ENCODE measurements at regions not wholly inside any gene's neighbourhood (a gene's known extent, or its start where the extent isn't known, plus 50 kb on each side); places are given as distances from the start of the nearest gene placed in this dataset.
"Not testable (repeated sequence)": the region's sequence is repeated elsewhere in the genome, so short reads cannot be mapped to it uniquely, and the experiment has no call there.

DNA sequence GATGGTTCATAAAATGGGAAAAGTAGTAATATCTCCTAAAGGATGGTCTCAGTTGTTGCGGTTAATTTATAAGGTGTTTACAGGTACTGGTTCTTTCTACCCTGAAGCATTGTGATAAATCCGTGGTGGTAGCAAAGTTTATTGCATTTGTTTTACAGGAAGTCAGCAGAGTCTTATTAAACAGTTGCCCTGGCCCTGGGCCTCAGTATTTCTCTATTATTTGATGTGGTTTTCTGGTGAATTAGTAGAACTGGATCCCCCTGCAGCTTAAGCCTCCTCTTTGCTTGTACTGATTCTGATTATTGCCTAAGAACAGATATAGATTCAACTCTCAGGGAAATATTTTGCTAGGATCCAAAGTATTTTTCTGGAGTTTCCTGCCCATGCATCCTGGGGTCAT lies 76.4 kb upstream of the CD55 start:
- Mint-ChIP-seq H3K9me3 (no peaks in the 10 kb centered on the region), H3K4me3 (no peak overlapping the region), H3K27ac (peak overlapping the region in 1 of 3 donors; percentile 15), H3K27me3 (peaks cover 7% of the 10 kb centered on the region), H3K4me1 (peaks cover 0 to 7% (median 2%) of the 10 kb centered on the region in 4 donors), H3K36me3 (no peaks in the 10 kb centered on the region)
- DNase-seq (peak in 1 of 3 donors; percentile 28), ATAC-seq (ENCODE audit: low read depth in 2 of 2) (no peak)
- Histone ChIP-seq H3K27ac (ENCODE audit: insufficient read depth, low read length, poor library complexity, severe bottlenecking) (no peak overlapping the region), H3K9me3 (ENCODE audit: control insufficient read depth in 2 of 2, low read length in 2 of 2) (no peaks in the 10 kb centered on the region), H3K27me3 (ENCODE audit: control insufficient read depth, insufficient read depth, low read length) (no peaks in the 10 kb centered on the region), H3K4me3 (ENCODE audit: low read depth, low read length) (no peak overlapping the region), H3K4me1 (ENCODE audit: control insufficient read depth, insufficient read depth, low read length, poor library complexity, severe bottlenecking) (no peaks in the 10 kb centered on the region), H3K36me3 (ENCODE audit: control insufficient read depth, insufficient read depth, low read length) (no peaks in the 10 kb centered on the region)

DNA sequence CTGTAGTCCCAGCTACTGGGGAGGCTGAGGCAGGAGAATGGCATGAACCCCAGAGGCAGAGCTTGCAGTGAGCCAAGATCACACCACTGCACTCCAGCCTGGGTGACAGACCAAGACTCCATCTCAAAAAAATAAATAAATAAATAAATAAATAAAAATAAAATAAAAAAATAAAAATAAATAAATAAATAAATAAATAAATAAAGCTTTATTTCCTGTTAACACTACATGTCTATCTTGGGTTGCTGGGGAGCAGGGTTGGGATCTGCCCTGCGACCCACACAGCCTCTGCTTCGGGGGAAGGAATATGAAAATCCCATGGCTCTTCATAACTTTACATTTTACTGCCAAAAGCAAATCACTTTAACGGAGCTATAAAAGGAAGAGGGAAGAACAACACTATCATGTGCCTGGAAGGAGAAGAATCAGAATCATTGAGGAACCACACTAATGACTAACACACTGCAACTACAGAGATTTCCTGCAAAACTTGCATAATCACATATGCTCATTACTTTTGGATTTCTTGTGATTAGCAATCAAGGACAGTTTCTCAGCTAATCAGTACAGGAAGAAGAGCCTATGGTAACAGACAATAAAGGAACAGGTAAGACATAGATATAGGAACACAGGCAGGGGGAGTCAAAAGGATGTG lies 72.8 kb upstream of the CD55 start:
- DNase-seq, result no peak
- Mint-ChIP-seq H3K27me3 (peaks cover 3% of the 10 kb centered on the region), H3K9me3 (peaks cover 0 to 3% (median 0%) of the 10 kb centered on the region in 7 donors), H3K27ac (no peak overlapping the region), H3K36me3 (no peaks in the 10 kb centered on the region), H3K4me1 (peaks cover 0 to 7% (median 2%) of the 10 kb centered on the region in 4 donors), H3K4me3 (no peak overlapping the region)
- no peak for ATAC-seq (ENCODE audit: low read depth in 2 of 2)
- H3K36me3 ChIP-seq (ENCODE audit: control insufficient read depth, insufficient read depth, low read length), result no peaks in the 10 kb centered on the region
- no peaks in the 10 kb centered on the region for H3K27me3 ChIP-seq (ENCODE audit: control insufficient read depth, insufficient read depth, low read length)
- H3K4me1 ChIP-seq (ENCODE audit: control insufficient read depth, insufficient read depth, low read length, poor library complexity, severe bottlenecking), result no peaks in the 10 kb centered on the region
- H3K4me3 ChIP-seq (ENCODE audit: low read depth, low read length), result no peak overlapping the region
- H3K9me3 ChIP-seq (ENCODE audit: control insufficient read depth in 2 of 2, low read length in 2 of 2), result no peaks in the 10 kb centered on the region
- H3K27ac ChIP-seq (ENCODE audit: insufficient read depth, low read length, poor library complexity, severe bottlenecking), result no peak overlapping the region

DNA sequence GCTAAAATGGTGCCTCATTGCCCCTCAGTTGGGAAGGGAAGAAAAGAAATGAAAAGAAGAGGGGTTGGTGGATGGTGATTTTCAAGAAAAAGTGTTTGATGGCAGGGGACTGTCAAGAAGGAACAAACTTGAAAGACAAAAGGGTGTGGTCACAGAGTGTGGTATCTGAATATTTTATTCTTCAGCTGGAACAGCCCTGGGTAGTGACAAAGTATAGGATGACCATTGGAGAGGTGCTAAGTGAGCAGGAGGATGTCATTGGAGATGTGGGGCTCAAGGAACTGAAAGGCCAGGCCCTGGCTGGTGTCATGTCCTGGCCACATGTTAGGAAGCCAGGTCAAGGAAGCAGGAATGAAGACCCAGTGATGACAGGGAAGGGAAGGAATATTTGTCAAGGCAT lies 71.0 kb upstream of the CD55 start:
- H3K4me3 Mint-ChIP-seq, result no peak overlapping the region
- peaks cover 0 to 7% (median 2%) of the 10 kb centered on the region in 7 donors for H3K9me3 Mint-ChIP-seq
- no peaks in the 10 kb centered on the region for H3K36me3 ChIP-seq (ENCODE audit: control insufficient read depth, insufficient read depth, low read length)
- ATAC-seq (ENCODE audit: low read depth in 2 of 2) (no peak), DNase-seq (no peak)
- no peak overlapping the region for H3K4me3 ChIP-seq (ENCODE audit: low read depth, low read length)
- H3K27me3 Mint-ChIP-seq, result no peaks in the 10 kb centered on the region
- H3K27ac ChIP-seq (ENCODE audit: insufficient read depth, low read length, poor library complexity, severe bottlenecking), result no peak overlapping the region
- no peaks in the 10 kb centered on the region for H3K36me3 Mint-ChIP-seq
- H3K27me3 ChIP-seq (ENCODE audit: control insufficient read depth, insufficient read depth, low read length), result peaks cover 3% of the 10 kb centered on the region
- H3K9me3 ChIP-seq (ENCODE audit: control insufficient read depth in 2 of 2, low read length in 2 of 2), result no peaks in the 10 kb centered on the region
- no peaks in the 10 kb centered on the region for H3K4me1 ChIP-seq (ENCODE audit: control insufficient read depth, insufficient read depth, low read length, poor library complexity, severe bottlenecking)
- no peak overlapping the region for H3K27ac Mint-ChIP-seq
- H3K4me1 Mint-ChIP-seq, result peaks cover 0 to 2% (median under 1%) of the 10 kb centered on the region in 4 donors

DNA sequence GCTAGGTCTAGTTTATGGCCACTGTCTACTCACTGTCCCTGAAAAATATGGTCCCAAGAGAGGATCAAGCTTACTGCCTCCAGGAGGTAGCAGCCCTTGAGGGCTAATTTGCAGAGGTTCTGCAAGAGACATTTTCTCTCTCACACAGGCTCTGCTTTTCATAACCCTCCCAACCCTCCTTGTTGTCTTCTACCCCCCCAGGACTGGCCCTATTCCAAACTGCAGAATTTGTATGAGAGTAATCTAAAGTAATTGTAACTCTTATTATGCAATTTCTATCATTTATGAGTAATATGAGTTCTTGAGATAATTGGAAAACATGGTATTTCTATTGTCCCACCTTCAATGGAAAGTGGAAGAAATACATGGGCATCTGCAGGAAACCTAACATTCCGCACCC lies 70.4 kb upstream of the CD55 start:
- H3K4me1 ChIP-seq (ENCODE audit: control insufficient read depth, insufficient read depth, low read length, poor library complexity, severe bottlenecking), result no peaks in the 10 kb centered on the region
- no peak overlapping the region for H3K4me3 ChIP-seq (ENCODE audit: low read depth, low read length)
- peaks cover 3% of the 10 kb centered on the region for H3K27me3 ChIP-seq (ENCODE audit: control insufficient read depth, insufficient read depth, low read length)
- Mint-ChIP-seq H3K27me3 (no peaks in the 10 kb centered on the region), H3K36me3 (no peaks in the 10 kb centered on the region), H3K9me3 (peaks cover 0 to 9% (median 3%) of the 10 kb centered on the region in 7 donors), H3K27ac (no peak overlapping the region), H3K4me3 (no peak overlapping the region), H3K4me1 (no peaks in the 10 kb centered on the region)
- H3K36me3 ChIP-seq (ENCODE audit: control insufficient read depth, insufficient read depth, low read length), result no peaks in the 10 kb centered on the region
- DNase-seq (no peak), ATAC-seq (ENCODE audit: low read depth in 2 of 2) (no peak)
- H3K27ac ChIP-seq (ENCODE audit: insufficient read depth, low read length, poor library complexity, severe bottlenecking), result no peak overlapping the region
- H3K9me3 ChIP-seq (ENCODE audit: control insufficient read depth in 2 of 2, low read length in 2 of 2), result no peaks in the 10 kb centered on the region

DNA sequence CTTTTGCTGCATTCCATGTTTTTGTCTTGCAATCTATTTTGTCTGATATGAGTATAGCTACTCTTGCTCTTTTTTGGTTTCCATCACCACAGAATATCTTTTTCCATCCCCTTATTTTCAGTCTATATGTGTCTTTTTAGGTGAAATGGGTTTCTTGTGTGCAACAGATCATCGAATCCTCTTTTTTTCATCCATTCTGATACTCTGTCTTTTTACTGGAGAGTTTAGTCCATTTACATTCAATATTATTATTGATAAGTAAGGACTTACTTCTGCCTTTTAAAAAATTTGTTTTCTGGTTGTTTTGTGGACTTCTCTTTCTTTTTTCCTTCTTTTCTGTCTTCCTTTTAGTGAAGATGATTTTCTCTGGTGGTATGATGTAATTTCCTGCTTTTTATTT lies 64.6 kb upstream of the CD55 start:
- Histone ChIP-seq H3K36me3 (ENCODE audit: control insufficient read depth, insufficient read depth, low read length) (no peaks in the 10 kb centered on the region), H3K4me1 (ENCODE audit: control insufficient read depth, insufficient read depth, low read length, poor library complexity, severe bottlenecking) (no peaks in the 10 kb centered on the region), H3K27ac (ENCODE audit: insufficient read depth, low read length, poor library complexity, severe bottlenecking) (no peak overlapping the region), H3K9me3 (ENCODE audit: control insufficient read depth in 2 of 2, low read length in 2 of 2) (no peaks in the 10 kb centered on the region), H3K27me3 (ENCODE audit: control insufficient read depth, insufficient read depth, low read length) (peaks cover 3% of the 10 kb centered on the region), H3K4me3 (ENCODE audit: low read depth, low read length) (no peak overlapping the region)
- H3K27me3 Mint-ChIP-seq, result peaks cover 5% of the 10 kb centered on the region
- peak overlapping the region in 1 of 3 donors; percentile 54 for H3K27ac Mint-ChIP-seq
- H3K36me3 Mint-ChIP-seq, result no peaks in the 10 kb centered on the region
- DNase-seq (no peak), ATAC-seq (ENCODE audit: low read depth in 2 of 2) (no peak)
- no peaks in the 10 kb centered on the region for H3K4me1 Mint-ChIP-seq
- peaks cover 0 to 20% (median 5%) of the 10 kb centered on the region in 7 donors for H3K9me3 Mint-ChIP-seq
- H3K4me3 Mint-ChIP-seq, result no peak overlapping the region

DNA sequence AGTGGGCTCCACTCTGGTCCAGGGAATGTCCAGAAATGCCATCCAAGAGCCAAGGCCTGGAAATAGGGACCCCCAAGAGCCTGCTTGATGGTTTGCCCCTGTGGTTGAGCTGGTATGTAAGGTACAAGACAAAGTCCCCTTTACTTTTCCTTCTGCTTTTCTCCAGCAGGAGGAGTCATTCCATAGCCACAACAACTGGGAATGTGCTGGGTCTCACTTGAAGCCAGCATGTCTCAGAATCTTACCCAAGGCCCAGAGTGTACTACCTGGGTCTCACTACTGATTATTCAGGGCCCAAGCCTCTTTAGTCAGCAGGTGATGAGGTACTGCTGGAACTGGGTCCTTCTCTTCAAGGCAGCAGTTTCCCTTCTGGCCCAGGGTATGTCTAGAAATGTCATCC lies 62.1 kb upstream of the CD55 start:
- no peak for ATAC-seq (ENCODE audit: low read depth in 2 of 2)
- Histone ChIP-seq H3K9me3 (ENCODE audit: control insufficient read depth in 2 of 2, low read length in 2 of 2) (no peaks in the 10 kb centered on the region), H3K4me1 (ENCODE audit: control insufficient read depth, insufficient read depth, low read length, poor library complexity, severe bottlenecking) (no peaks in the 10 kb centered on the region), H3K27me3 (ENCODE audit: control insufficient read depth, insufficient read depth, low read length) (no peaks in the 10 kb centered on the region), H3K27ac (ENCODE audit: insufficient read depth, low read length, poor library complexity, severe bottlenecking) (no peak overlapping the region), H3K36me3 (ENCODE audit: control insufficient read depth, insufficient read depth, low read length) (no peaks in the 10 kb centered on the region), H3K4me3 (ENCODE audit: low read depth, low read length) (no peak overlapping the region)
- H3K9me3 Mint-ChIP-seq, result peaks cover 0 to 20% (median 4%) of the 10 kb centered on the region in 7 donors
- H3K27me3 Mint-ChIP-seq, result peaks cover 10% of the 10 kb centered on the region
- no peak overlapping the region for H3K4me3 Mint-ChIP-seq
- no peak for DNase-seq
- H3K36me3 Mint-ChIP-seq, result no peaks in the 10 kb centered on the region
- no peak overlapping the region for H3K27ac Mint-ChIP-seq
- H3K4me1 Mint-ChIP-seq, result no peaks in the 10 kb centered on the region

DNA sequence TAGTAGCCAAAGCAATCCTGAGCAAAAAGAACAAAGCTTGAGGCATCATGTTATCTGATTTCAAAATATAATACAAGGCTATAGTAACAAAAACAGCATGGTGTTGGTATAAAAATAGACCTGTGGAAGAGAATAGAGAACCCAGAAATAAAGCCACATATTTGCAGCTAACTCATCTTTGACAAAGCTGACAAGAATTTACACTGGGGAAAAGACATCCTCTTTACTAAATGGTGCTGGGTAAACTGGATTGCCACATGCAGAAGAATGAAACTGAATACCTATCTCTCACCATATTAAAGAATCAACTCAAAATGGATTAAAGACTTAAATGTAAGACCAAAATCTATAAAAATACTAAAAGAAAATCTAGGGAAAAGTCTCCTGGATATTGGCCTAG lies 59.5 kb upstream of the CD55 start:
- Mint-ChIP-seq H3K27me3 (peaks cover 17% of the 10 kb centered on the region), H3K4me3 (no peak overlapping the region), H3K36me3 (no peaks in the 10 kb centered on the region), H3K4me1 (no peaks in the 10 kb centered on the region), H3K27ac (no peak overlapping the region), H3K9me3 (peaks cover 0 to 5% (median 0%) of the 10 kb centered on the region in 7 donors)
- Histone ChIP-seq H3K27me3 (ENCODE audit: control insufficient read depth, insufficient read depth, low read length) (no peaks in the 10 kb centered on the region), H3K4me1 (ENCODE audit: control insufficient read depth, insufficient read depth, low read length, poor library complexity, severe bottlenecking) (no peaks in the 10 kb centered on the region), H3K9me3 (ENCODE audit: control insufficient read depth in 2 of 2, low read length in 2 of 2) (no peaks in the 10 kb centered on the region), H3K4me3 (ENCODE audit: low read depth, low read length) (no peak overlapping the region), H3K27ac (ENCODE audit: insufficient read depth, low read length, poor library complexity, severe bottlenecking) (no peak overlapping the region), H3K36me3 (ENCODE audit: control insufficient read depth, insufficient read depth, low read length) (no peaks in the 10 kb centered on the region)
- ATAC-seq (ENCODE audit: low read depth in 2 of 2), result no peak
- DNase-seq, result no peak

DNA sequence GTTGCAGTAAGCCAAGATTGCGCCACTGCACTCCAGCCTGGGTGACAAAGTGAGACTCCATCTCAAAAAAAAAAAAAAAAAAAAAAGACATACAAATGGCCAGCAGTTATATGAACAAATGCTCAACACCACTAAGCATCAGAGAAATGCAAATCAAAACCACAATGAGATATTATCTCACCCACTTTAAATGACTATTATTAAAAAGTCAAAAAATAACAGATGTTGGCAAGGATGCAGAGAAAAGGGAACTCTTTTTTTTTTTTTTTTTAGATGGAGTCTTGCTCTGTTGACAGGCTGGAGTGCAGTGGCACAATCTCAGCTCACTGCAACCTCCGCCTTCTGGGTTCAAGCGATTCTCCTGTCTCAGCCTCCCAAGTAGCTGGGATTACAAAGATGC lies 58.6 kb upstream of the CD55 start:
- DNase-seq; H3K9me3 ChIP-seq (ENCODE audit: control insufficient read depth in 2 of 2, low read length in 2 of 2); H3K4me3 ChIP-seq (ENCODE audit: low read depth, low read length); H3K4me3 Mint-ChIP-seq; H3K36me3 Mint-ChIP-seq; H3K27ac Mint-ChIP-seq; H3K27ac ChIP-seq (ENCODE audit: insufficient read depth, low read length, poor library complexity, severe bottlenecking); H3K4me1 ChIP-seq (ENCODE audit: control insufficient read depth, insufficient read depth, low read length, poor library complexity, severe bottlenecking); H3K27me3 ChIP-seq (ENCODE audit: control insufficient read depth, insufficient read depth, low read length); H3K9me3 Mint-ChIP-seq; H3K4me1 Mint-ChIP-seq; ATAC-seq (ENCODE audit: low read depth in 2 of 2); H3K36me3 ChIP-seq (ENCODE audit: control insufficient read depth, insufficient read depth, low read length): not testable (repeated sequence)
- H3K27me3 Mint-ChIP-seq, result peaks cover 15% of the 10 kb centered on the region
